CD14-positive monocyte (primary cell): ENCODE measurements at regions not wholly inside any gene's neighbourhood (a gene's known extent, or its start where the extent isn't known, plus 50 kb on each side); places are given as distances from the start of the nearest gene placed in this dataset.

Source experiments
- DNase-seq, 3 donors: peaks; one replicate each; pipeline ENCODE4 v3.0.0-alpha.2; 2011 to 2022
- H2AFZ ChIP-seq: 2 replicates; pipeline ENCODE4 v1.6.0; 2012; ENCODE audit warnings: mild to moderate bottlenecking, low read depth, low read length, inconsistent platforms; ENCODE audit not compliant: insufficient read depth, poor library complexity, severe bottlenecking
- H3K27ac ChIP-seq, 2 donors: 1 replicate in 1 of 2; 2 replicates in 1 of 2; pipeline ENCODE4 v1.5.1; 2012 to 2013; ENCODE audit warnings: low read length in 2 of 2, control low read depth in 1 of 2, inconsistent platforms in 1 of 2, low read depth in 1 of 2, mild to moderate bottlenecking in 1 of 2
- H3K27me3 ChIP-seq, 2 donors: one replicate each; pipeline versions ENCODE4 v1.6.0 to v1.6.1; 2011 to 2013; ENCODE audit warnings: low read length in 2 of 2; ENCODE audit not compliant: control insufficient read depth in 2 of 2, insufficient read depth in 2 of 2
- H3K36me3 ChIP-seq, 2 donors: replicated peaks in 1 of 2; 1 replicate in 1 of 2; 2 replicates in 1 of 2; pipeline versions ENCODE4 v1.5.1 to v1.6.1; 2012 to 2013; ENCODE audit warnings: low read length in 2 of 2, control low read depth in 1 of 2, inconsistent platforms in 1 of 2, mild to moderate bottlenecking in 1 of 2; ENCODE audit not compliant: insufficient read depth in 2 of 2, control insufficient read depth in 1 of 2
- H3K4me1 ChIP-seq, 2 donors: 1 replicate in 1 of 2; 2 replicates in 1 of 2; pipeline versions ENCODE4 v1.5.1 to v1.6.1; 2012 to 2013; ENCODE audit warnings: low read length in 2 of 2, control low read depth in 1 of 2, inconsistent platforms in 1 of 2, mild to moderate bottlenecking in 1 of 2, moderate library complexity in 1 of 2; ENCODE audit not compliant: insufficient read depth in 2 of 2, control insufficient read depth in 1 of 2
- H3K4me2 ChIP-seq: replicated peaks from 2 replicates; pipeline ENCODE3; 2012; ENCODE audit warnings: low read length, moderate library complexity, mild to moderate bottlenecking; ENCODE audit not compliant: poor library complexity, severe bottlenecking; ENCODE audit errors: extremely low read depth
- H3K4me3 ChIP-seq, 3 experiments: fragments of 200-600 bp in 1 of 3; sonication (generic) in 1 of 3; replicated peaks in 1 of 3; 1 replicate in 2 of 3; 2 replicates in 1 of 3; pipeline ENCODE4 v1.5.1; 2011 to 2013; ENCODE audit warnings: low read length in 3 of 3, mild to moderate bottlenecking in 3 of 3, control low read depth in 2 of 3, low read depth in 2 of 3, inconsistent platforms in 1 of 3, moderate library complexity in 1 of 3
- H3K79me2 ChIP-seq: 2 replicates; pipeline ENCODE4 v1.6.0; 2012; ENCODE audit warnings: mild to moderate bottlenecking, control low read depth, inconsistent platforms, low read length, moderate library complexity; ENCODE audit not compliant: insufficient read depth
- H3K9ac ChIP-seq: 2 replicates; pipeline ENCODE4 v1.6.0; 2017; ENCODE audit warnings: low read length, mild to moderate bottlenecking; ENCODE audit not compliant: insufficient read depth, poor library complexity, severe bottlenecking
- H3K9me3 ChIP-seq, 2 donors: replicated peaks in 1 of 2; 1 replicate in 1 of 2; 2 replicates in 1 of 2; pipeline versions ENCODE4 v1.5.1 to v1.6.1; 2012 to 2013; ENCODE audit warnings: low read length in 2 of 2, control low read depth in 1 of 2; ENCODE audit not compliant: control insufficient read depth in 1 of 2, insufficient read depth in 1 of 2
- H4K20me1 ChIP-seq: 2 replicates; pipeline ENCODE4 v1.6.0; 2012; ENCODE audit warnings: mild to moderate bottlenecking, low read length, control low read depth, moderate library complexity; ENCODE audit not compliant: insufficient read depth
- H3K27ac Mint-ChIP-seq, 7 donors: one replicate each; pipeline ENCODE4 v1.8.0; 2020; ENCODE audit warnings: mild to moderate bottlenecking in 7 of 7, mixed read lengths in 7 of 7, moderate library complexity in 6 of 7, inconsistent platforms in 2 of 7
- H3K27me3 Mint-ChIP-seq, 3 donors: one replicate each; pipeline ENCODE4 v1.8.0; 2021 to 2022; ENCODE audit warnings: low read depth in 3 of 3, mild to moderate bottlenecking in 3 of 3, mixed read lengths in 3 of 3, moderate library complexity in 3 of 3, inconsistent platforms in 1 of 3
- H3K36me3 Mint-ChIP-seq, 2 donors: one replicate each; pipeline ENCODE4 v1.8.0; 2020; ENCODE audit warnings: mixed read lengths in 2 of 2, inconsistent platforms in 1 of 2, mild to moderate bottlenecking in 1 of 2
- H3K4me1 Mint-ChIP-seq: one replicate; pipeline ENCODE4 v1.8.0; 2020; ENCODE audit warnings: mild to moderate bottlenecking, mixed read lengths
- H3K4me3 Mint-ChIP-seq, 2 donors: one replicate each; pipeline ENCODE4 v1.8.0; 2020; ENCODE audit warnings: mild to moderate bottlenecking in 2 of 2, mixed read lengths in 2 of 2, moderate library complexity in 1 of 2
- H3K9me3 Mint-ChIP-seq, 7 donors: one replicate each; pipeline ENCODE4 v1.8.0; 2020 to 2022; ENCODE audit warnings: mixed read lengths in 7 of 7, mild to moderate bottlenecking in 6 of 7, moderate library complexity in 6 of 7, inconsistent platforms in 2 of 7
- CTCF ChIP-seq: fragments of 200-600 bp; IDR thresholded peaks from one replicate; pipeline ENCODE4 v1.8.0; 2022; ENCODE audit warnings: antibody characterized with exemption, mild to moderate bottlenecking
- WGBS: methylation state at CpG from one replicate; pipeline ENCODE4 v1.1.5; 2013; ENCODE audit warnings: missing lambda C conversion rate; ENCODE audit not compliant: insufficient coverage; 5-methylcytosine and 5-hydroxymethylcytosine counted together
- intact Hi-C, 2 donors: fragments of 100-400 bp; cut with micrococcal nuclease; formaldehyde crosslinking; loops; one replicate each; pipeline versions ENCODE4 v1.15.0 to v1.15.1; 2023

DNA sequence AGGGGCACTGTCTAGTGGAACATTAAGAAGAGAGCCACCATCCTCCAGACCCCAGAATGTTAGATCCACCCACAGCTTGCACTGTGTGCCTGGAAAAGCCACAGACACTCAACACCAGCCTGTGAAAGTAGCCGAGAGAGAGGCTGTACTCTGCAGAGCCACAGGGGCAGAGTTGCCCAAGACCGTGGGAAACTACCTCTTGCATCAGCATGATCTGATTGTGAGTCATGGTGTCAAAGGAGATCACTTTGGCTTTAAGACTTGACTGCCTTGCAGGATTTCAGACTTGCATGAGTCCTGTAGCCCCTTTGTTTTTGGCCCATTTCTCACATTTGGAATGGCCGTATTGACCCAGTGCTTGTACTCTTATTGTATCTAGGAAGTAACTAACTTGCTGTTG is 115.9 kb upstream of the CCDC179 start:
- Histone ChIP-seq H3K4me3 (no peak overlapping the region), H3K4me2 (no peak overlapping the region), H3K9me3 (peaks cover 7 to 15% of the 10 kb centered on the region in 2 donors), H3K36me3 (no peaks in the 10 kb centered on the region), H3K27ac (no peak overlapping the region), H3K9ac (no peak overlapping the region), H3K4me1 (no peaks in the 10 kb centered on the region), H2AFZ (no peak overlapping the region), H3K27me3 (no peaks in the 10 kb centered on the region), H3K79me2 (no peaks in the 10 kb centered on the region), H4K20me1 (no peaks in the 10 kb centered on the region)
- H3K36me3 Mint-ChIP-seq, result no peaks in the 10 kb centered on the region
- H3K4me1 Mint-ChIP-seq, result no peaks in the 10 kb centered on the region
- WGBS, result 56% methylated on average over 2 of the region's 3 CpGs
- intact Hi-C loops, result no loop called here
- peaks cover 0 to 21% (median 7%) of the 10 kb centered on the region in 7 donors for H3K9me3 Mint-ChIP-seq
- peak in 1 of 3 donors; percentile 6 for DNase-seq
- no peak overlapping the region for H3K27ac Mint-ChIP-seq
- H3K4me3 Mint-ChIP-seq, result no peak overlapping the region
- TF ChIP-seq CTCF, result no peak
- H3K27me3 Mint-ChIP-seq, result no peaks in the 10 kb centered on the region

DNA sequence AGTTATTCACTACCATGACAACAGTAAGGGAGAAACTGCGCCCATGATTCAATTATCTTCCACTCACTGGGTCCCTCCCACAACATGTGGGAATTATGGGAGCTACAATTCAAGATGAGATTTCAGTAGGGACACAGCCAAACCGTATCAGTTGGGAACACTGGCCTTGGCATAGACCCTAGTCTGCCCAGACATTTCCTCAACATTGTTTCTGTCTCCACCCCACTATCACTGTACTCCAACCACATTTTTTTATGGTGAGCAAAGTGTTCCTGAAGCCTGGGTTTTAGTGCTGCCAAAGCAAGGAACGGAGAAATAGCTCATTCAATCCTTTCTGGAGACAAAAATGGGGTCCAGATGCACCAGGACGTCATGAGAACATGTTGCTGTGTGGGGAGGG is 122.6 kb upstream of the CCDC179 start:
- 67% methylated on average over 1 of the region's 4 CpGs for WGBS
- Histone ChIP-seq H4K20me1 (no peaks in the 10 kb centered on the region), H3K9ac (no peak overlapping the region), H3K4me3 (no peak overlapping the region), H3K27ac (no peak overlapping the region), H3K4me2 (no peak overlapping the region), H2AFZ (no peak overlapping the region), H3K4me1 (no peaks in the 10 kb centered on the region), H3K9me3 (peaks cover 4 to 13% of the 10 kb centered on the region in 2 donors), H3K36me3 (no peaks in the 10 kb centered on the region), H3K79me2 (no peaks in the 10 kb centered on the region), H3K27me3 (no peaks in the 10 kb centered on the region)
- DNase-seq, result no peak
- TF ChIP-seq CTCF, result no peak
- no peaks in the 10 kb centered on the region for H3K4me1 Mint-ChIP-seq
- intact Hi-C loops, result no loop called here
- no peak overlapping the region for H3K27ac Mint-ChIP-seq
- H3K4me3 Mint-ChIP-seq, result no peak overlapping the region
- no peaks in the 10 kb centered on the region for H3K36me3 Mint-ChIP-seq
- H3K9me3 Mint-ChIP-seq, result peaks cover 0 to 7% (median 3%) of the 10 kb centered on the region in 7 donors
- H3K27me3 Mint-ChIP-seq, result no peaks in the 10 kb centered on the region
